Natural killer cell (primary cell): ENCODE measurements at regions not wholly inside any gene's neighbourhood (a gene's known extent, or its start where the extent isn't known, plus 50 kb on each side); places are given as distances from the start of the nearest gene placed in this dataset.

Source experiments
- ATAC-seq, 3 donors: fragments of 150-1000 bp in 2 of 3; fragments of 200-7000 bp in 1 of 3; cut with Tn5 transposase; 1 replicate in 1 of 3; 2 replicates in 2 of 3; pipeline ENCODE4 v1.10.0; 2021; ENCODE audit warnings: mild to moderate bottlenecking in 2 of 3, moderate library complexity in 2 of 3
- DNase-seq, 2 donors: peaks; one replicate each; pipeline versions ENCODE4 v3.0.0 to v3.0.0-alpha.2; 2013 to 2021; ENCODE audit warnings: mixed read lengths in 1 of 2
- H3K27ac ChIP-seq: one replicate; pipeline ENCODE4 v1.5.1; 2013; ENCODE audit warnings: mild to moderate bottlenecking, low read length
- H3K27me3 ChIP-seq: one replicate; pipeline ENCODE4 v1.6.1; 2013; ENCODE audit warnings: low read length; ENCODE audit not compliant: control insufficient read depth, insufficient read depth
- H3K36me3 ChIP-seq: one replicate; pipeline ENCODE4 v1.6.1; 2013; ENCODE audit warnings: low read length; ENCODE audit not compliant: control insufficient read depth, insufficient read depth
- H3K4me1 ChIP-seq: one replicate; pipeline ENCODE4 v1.6.1; 2013; ENCODE audit warnings: low read length; ENCODE audit not compliant: control insufficient read depth, insufficient read depth
- H3K4me3 ChIP-seq: one replicate; pipeline ENCODE4 v1.5.1; 2013; ENCODE audit warnings: low read length
- H3K9me3 ChIP-seq: one replicate; pipeline ENCODE4 v1.6.1; 2013; ENCODE audit warnings: low read length; ENCODE audit not compliant: control insufficient read depth, insufficient read depth
- H3K27ac Mint-ChIP-seq, 2 donors: one replicate each; pipeline ENCODE4 v1.8.0; 2022; ENCODE audit warnings: mild to moderate bottlenecking in 2 of 2, mixed read lengths in 2 of 2, moderate library complexity in 1 of 2
- H3K27me3 Mint-ChIP-seq, 2 donors: one replicate each; pipeline ENCODE4 v1.8.0; 2022; ENCODE audit warnings: low read depth in 2 of 2, mixed read lengths in 2 of 2
- H3K36me3 Mint-ChIP-seq: one replicate; pipeline ENCODE4 v1.8.0; 2022; ENCODE audit warnings: mixed read lengths
- H3K4me1 Mint-ChIP-seq, 2 donors: one replicate each; pipeline ENCODE4 v1.8.0; 2022; ENCODE audit warnings: mixed read lengths in 2 of 2
- H3K4me3 Mint-ChIP-seq: one replicate; pipeline ENCODE4 v1.8.0; 2022; ENCODE audit warnings: mild to moderate bottlenecking, moderate library complexity, mixed read lengths
- H3K9me3 Mint-ChIP-seq, 2 donors: one replicate each; pipeline ENCODE4 v1.8.0; 2022; ENCODE audit warnings: mixed read lengths in 2 of 2
- WGBS: methylation state at CpG from one replicate; pipeline ENCODE4 v1.1.7; 2013; ENCODE audit warnings: missing lambda C conversion rate; ENCODE audit not compliant: insufficient coverage; 5-methylcytosine and 5-hydroxymethylcytosine counted together
- intact Hi-C: fragments of 100-400 bp; cut with micrococcal nuclease; formaldehyde crosslinking; loops from one replicate; pipeline ENCODE4 v1.14.2; 2022
- TF ChIP-seq, protein P1 (sequence below): fragments of 200-600 bp; IDR thresholded peaks from one replicate; pipeline ENCODE4 v1.8.0; 2022; ENCODE audit warnings: antibody characterized with exemption

GRCh38 chr4:19880206-19880605 lies 371.5 kb upstream of the SLIT2 start:
- Mint-ChIP-seq H3K9me3 (peaks cover 26% of the 10 kb centered on the region in 2 donors), H3K36me3 (no peaks in the 10 kb centered on the region), H3K4me1 (no peaks in the 10 kb centered on the region), H3K27ac (no peak overlapping the region), H3K27me3 (no peaks in the 10 kb centered on the region), H3K4me3 (no peak overlapping the region)
- DNase-seq: no peak
- Histone ChIP-seq H3K4me3 (no peak overlapping the region), H3K36me3 (no peaks in the 10 kb centered on the region), H3K27me3 (no peaks in the 10 kb centered on the region), H3K4me1 (no peaks in the 10 kb centered on the region), H3K27ac (no peak overlapping the region), H3K9me3 (no peaks in the 10 kb centered on the region)
- intact Hi-C loops: no loop called here
- TF ChIP-seq, protein P1, sequence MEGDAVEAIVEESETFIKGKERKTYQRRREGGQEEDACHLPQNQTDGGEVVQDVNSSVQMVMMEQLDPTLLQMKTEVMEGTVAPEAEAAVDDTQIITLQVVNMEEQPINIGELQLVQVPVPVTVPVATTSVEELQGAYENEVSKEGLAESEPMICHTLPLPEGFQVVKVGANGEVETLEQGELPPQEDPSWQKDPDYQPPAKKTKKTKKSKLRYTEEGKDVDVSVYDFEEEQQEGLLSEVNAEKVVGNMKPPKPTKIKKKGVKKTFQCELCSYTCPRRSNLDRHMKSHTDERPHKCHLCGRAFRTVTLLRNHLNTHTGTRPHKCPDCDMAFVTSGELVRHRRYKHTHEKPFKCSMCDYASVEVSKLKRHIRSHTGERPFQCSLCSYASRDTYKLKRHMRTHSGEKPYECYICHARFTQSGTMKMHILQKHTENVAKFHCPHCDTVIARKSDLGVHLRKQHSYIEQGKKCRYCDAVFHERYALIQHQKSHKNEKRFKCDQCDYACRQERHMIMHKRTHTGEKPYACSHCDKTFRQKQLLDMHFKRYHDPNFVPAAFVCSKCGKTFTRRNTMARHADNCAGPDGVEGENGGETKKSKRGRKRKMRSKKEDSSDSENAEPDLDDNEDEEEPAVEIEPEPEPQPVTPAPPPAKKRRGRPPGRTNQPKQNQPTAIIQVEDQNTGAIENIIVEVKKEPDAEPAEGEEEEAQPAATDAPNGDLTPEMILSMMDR: no peak
- WGBS: 49% methylated on average over 5 of the region's 5 CpGs
- ATAC-seq: no peak

- ATAC-seq: no peak
- Mint-ChIP-seq H3K27ac (no peak overlapping the region), H3K4me1 (no peaks in the 10 kb centered on the region), H3K9me3 (peaks cover 24 to 26% of the 10 kb centered on the region in 2 donors), H3K36me3 (peaks cover 2% of the 10 kb centered on the region), H3K27me3 (no peaks in the 10 kb centered on the region), H3K4me3 (no peak overlapping the region)
- H3K36me3 ChIP-seq: no peaks in the 10 kb centered on the region
- no peaks in the 10 kb centered on the region for H3K9me3 ChIP-seq
- H3K27ac ChIP-seq: no peak overlapping the region
- DNase-seq: no peak
- H3K4me1 ChIP-seq: no peaks in the 10 kb centered on the region
- H3K4me3 ChIP-seq: no peak overlapping the region
- WGBS: 72% methylated on average over 2 of the region's 5 CpGs
- TF ChIP-seq, protein P1: no peak
- intact Hi-C loops: no loop called here
- no peaks in the 10 kb centered on the region for H3K27me3 ChIP-seq
These were observed 372.4 kb upstream of the SLIT2 start for GRCh38 chr4:19879330-19879729.

- H3K27ac Mint-ChIP-seq: no peak overlapping the region
- Histone ChIP-seq H3K27ac (no peak overlapping the region), H3K4me3 (no peak overlapping the region), H3K4me1 (no peaks in the 10 kb centered on the region), H3K27me3 (no peaks in the 10 kb centered on the region), H3K36me3 (no peaks in the 10 kb centered on the region), H3K9me3 (peaks cover 10% of the 10 kb centered on the region)
- H3K36me3 Mint-ChIP-seq: no peaks in the 10 kb centered on the region
- H3K4me3 Mint-ChIP-seq: no peak overlapping the region
- intact Hi-C loops: no loop called here
- TF ChIP-seq, protein P1: no peak
- H3K9me3 Mint-ChIP-seq: peaks cover 5 to 12% of the 10 kb centered on the region in 2 donors
- DNase-seq: no peak
- H3K4me1 Mint-ChIP-seq: no peaks in the 10 kb centered on the region
- no peaks in the 10 kb centered on the region for H3K27me3 Mint-ChIP-seq
- WGBS: no CpG with 5 or more reads among the region's 1 CpG
- no peak for ATAC-seq
These were observed 393.7 kb upstream of the SLIT2 start for GRCh38 chr4:19857991-19858390.

DNA sequence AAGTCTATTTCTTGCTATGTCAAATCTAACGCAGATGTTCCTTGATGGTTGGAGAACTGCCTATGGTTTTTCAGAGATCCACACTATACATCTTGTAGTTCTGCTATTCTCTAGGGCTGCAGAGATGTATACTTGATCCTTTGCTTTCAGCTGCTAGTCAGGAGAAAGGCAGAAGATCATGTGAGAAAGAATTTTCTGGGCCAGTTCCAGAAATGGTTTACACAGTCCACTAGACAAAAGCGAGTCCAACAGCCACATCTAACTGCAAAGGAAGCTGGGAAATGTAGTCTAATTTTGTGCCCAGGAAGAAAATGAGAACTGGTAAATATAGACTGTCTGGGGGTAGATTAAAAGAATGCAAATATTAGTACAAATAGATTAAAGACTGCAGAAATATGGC lies 394.3 kb upstream of the SLIT2 start:
- intact Hi-C loops: no loop called here
- Histone ChIP-seq H3K27ac (no peak overlapping the region), H3K9me3 (peaks cover 10% of the 10 kb centered on the region), H3K4me3 (no peak overlapping the region), H3K27me3 (no peaks in the 10 kb centered on the region), H3K36me3 (no peaks in the 10 kb centered on the region), H3K4me1 (no peaks in the 10 kb centered on the region)
- H3K9me3 Mint-ChIP-seq: peaks cover 5 to 12% of the 10 kb centered on the region in 2 donors
- H3K27ac Mint-ChIP-seq: no peak overlapping the region
- TF ChIP-seq, protein P1: no peak
- WGBS: 75% methylated on average over 2 of the region's 2 CpGs
- H3K4me3 Mint-ChIP-seq: no peak overlapping the region
- no peaks in the 10 kb centered on the region for H3K36me3 Mint-ChIP-seq
- no peaks in the 10 kb centered on the region for H3K27me3 Mint-ChIP-seq
- H3K4me1 Mint-ChIP-seq: no peaks in the 10 kb centered on the region
- ATAC-seq: no peak
- DNase-seq: no peak
